Urinary bladder (tissue), 3 donors: ENCODE measurements at regions not wholly inside any gene's neighbourhood (a gene's known extent, or its start where the extent isn't known, plus 50 kb on each side); places are given as distances from the start of the nearest gene placed in this dataset.
"Not testable (repeated sequence)": the region's sequence is repeated elsewhere in the genome, so short reads cannot be mapped to it uniquely, and the experiment has no call there.

Experiments
- DNase-seq: peaks from one replicate; pipeline ENCODE4 v3.0.0-alpha.2; 2015; ENCODE audit errors: extremely low spot score
- H3K27ac ChIP-seq: one replicate; pipeline ENCODE4 v1.5.1; 2013; ENCODE audit warnings: low read depth, mild to moderate bottlenecking, moderate library complexity
- H3K36me3 ChIP-seq: one replicate; pipeline ENCODE4 v1.6.1; 2013; ENCODE audit warnings: mild to moderate bottlenecking, moderate library complexity; ENCODE audit not compliant: insufficient read depth
- H3K4me1 ChIP-seq: one replicate; pipeline ENCODE4 v1.6.1; 2013; ENCODE audit warnings: mild to moderate bottlenecking, moderate library complexity; ENCODE audit not compliant: insufficient read depth
- H3K4me3 ChIP-seq: one replicate; pipeline ENCODE4 v1.5.1; 2013; ENCODE audit warnings: low read depth, low read length
- WGBS: extraction: QIAGEN DNeasy Blood & Tissue Kit; methylation state at CpG from one replicate; pipeline ENCODE4 v1.1.7; 2013; 5-methylcytosine and 5-hydroxymethylcytosine counted together
- donor health status: healthy with polysubstance abuse.
- donor health status: healthy.

- no peak for DNase-seq
- WGBS = 77% methylated on average over 5 of the region's 5 CpGs
- Histone ChIP-seq H3K4me1 (no peaks in the 10 kb centered on the region), H3K27ac (no peak overlapping the region), H3K4me3 (no peak overlapping the region), H3K36me3 (no peaks in the 10 kb centered on the region)
Observed at GRCh38 chr2:4930704-4931103, 761.5 kb upstream of the SOX11 start.

DNA sequence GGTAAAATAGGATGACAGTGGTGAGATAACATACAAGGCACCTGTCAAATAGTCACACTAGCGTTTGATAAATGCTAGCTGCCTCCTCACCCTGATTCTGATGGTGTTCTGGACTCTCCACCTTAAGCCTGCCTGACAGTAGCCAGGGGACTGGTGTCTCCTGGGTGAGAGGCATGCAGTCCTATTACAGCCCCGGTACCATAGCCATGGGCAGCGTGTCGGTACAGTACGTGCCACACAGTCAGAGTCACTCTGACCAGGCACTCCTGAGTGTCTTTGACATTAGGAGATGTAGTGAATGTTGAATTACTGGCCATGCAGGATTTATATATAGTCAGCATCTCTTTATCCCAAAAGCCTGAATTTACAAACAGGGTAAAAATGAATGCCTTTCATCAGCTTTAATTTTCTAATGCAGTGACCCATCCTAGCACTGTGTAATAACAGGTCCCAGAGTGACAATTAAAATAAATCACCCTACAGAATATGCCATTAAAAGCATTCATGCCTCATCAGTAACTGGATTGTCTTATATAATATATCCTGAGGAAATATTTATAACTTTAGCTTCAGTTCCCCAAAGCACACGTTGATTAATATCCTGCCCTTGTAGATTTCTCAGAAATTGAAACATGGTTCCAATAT is 760.3 kb upstream of the SOX11 start:
- no peak for DNase-seq
- 81% methylated on average over 6 of the region's 6 CpGs for WGBS
- no peaks in the 10 kb centered on the region for H3K36me3 ChIP-seq
- H3K27ac ChIP-seq = no peak overlapping the region
- no peak overlapping the region for H3K4me3 ChIP-seq
- H3K4me1 ChIP-seq = no peaks in the 10 kb centered on the region

DNA sequence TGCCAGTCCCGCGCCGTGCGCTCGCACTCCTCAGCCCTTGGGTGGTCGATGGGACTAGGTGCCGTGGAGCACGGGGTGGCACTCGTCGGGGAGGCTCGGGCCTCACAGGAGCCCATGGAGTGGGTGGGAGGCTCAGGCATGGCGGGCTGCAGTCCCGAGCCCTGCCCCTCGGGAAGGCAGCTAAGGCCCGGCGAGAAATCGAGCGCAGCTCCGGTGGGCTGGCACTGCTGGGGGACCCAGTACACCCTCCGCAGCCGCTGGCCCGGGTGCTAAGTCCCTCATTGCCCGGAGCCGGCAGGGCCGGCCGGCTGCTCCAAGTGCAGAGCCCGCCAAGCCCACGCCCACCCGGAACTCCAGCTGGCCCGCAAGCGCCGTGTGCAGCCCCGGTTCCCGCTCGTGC is 756.9 kb upstream of the SOX11 start:
- H3K4me1 ChIP-seq, H3K36me3 ChIP-seq, DNase-seq, H3K27ac ChIP-seq, H3K4me3 ChIP-seq: not testable (repeated sequence)
- WGBS = 97% methylated on average over 35 of the region's 35 CpGs

GRCh38 chr2:4937550-4937949 is 754.6 kb upstream of the SOX11 start:
- 33% methylated on average over 3 of the region's 3 CpGs for WGBS
- DNase-seq = no peak

DNA sequence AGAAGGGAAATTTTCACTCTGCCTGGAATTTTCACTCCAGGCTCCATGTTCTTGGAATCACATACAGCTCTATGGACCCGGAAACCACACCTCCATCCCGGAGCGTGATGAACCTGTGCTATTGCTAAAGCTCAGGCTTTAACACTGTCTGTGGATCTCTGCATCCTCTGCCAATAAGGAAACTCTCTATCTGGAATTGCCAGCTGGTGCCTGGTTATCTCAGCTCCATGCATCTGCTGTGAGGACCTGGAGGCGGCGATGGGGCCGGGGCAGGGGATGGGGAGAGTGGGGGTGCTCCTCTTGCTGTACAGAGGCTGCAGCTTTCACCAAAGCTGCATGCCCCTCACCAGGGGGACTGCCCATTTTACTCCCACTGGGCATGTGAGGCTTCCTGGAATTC is 754.0 kb upstream of the SOX11 start:
- DNase-seq = no peak
- no peak overlapping the region for H3K27ac ChIP-seq
- WGBS = 43% methylated on average over 6 of the region's 6 CpGs

More at GRCh38 chr2:4937550-4937949, 754.6 kb upstream of the SOX11 start:
- no peak overlapping the region for H3K27ac ChIP-seq
- H3K36me3 ChIP-seq = no peaks in the 10 kb centered on the region
- no peak overlapping the region for H3K4me3 ChIP-seq
- no peaks in the 10 kb centered on the region for H3K4me1 ChIP-seq

DNA sequence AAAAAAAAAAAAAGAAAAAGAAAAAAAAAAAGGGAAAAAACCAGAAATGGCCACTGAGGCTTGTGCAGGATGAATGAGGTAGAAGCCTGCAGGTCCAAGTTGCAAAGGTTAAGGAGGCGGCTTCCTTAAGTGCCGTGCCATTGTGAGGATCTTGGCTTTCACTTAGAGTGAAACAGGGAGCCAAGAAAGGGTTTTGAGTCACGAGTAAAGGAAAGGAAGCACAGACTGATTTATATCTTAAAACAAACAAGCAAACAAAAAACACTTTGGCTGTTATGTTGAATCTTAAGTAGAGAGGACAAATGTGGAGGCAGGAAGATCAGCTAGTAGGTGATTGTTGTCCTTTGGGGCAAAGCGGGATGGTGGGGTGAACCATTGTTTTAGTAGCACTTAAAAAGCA is 749.7 kb upstream of the SOX11 start:
- 60% methylated on average over 4 of the region's 4 CpGs for whole genome bisulfite sequencing
- no peaks in the 10 kb centered on the region for H3K4me1 ChIP-seq
- H3K27ac ChIP-seq = no peak overlapping the region
- H3K4me3 ChIP-seq = no peak overlapping the region
- no peak for DNase-seq
- H3K36me3 ChIP-seq = no peaks in the 10 kb centered on the region

More for the DNA sequence above, 754.0 kb upstream of the SOX11 start:
- Histone ChIP-seq H3K36me3 (no peaks in the 10 kb centered on the region), H3K4me1 (no peaks in the 10 kb centered on the region), H3K4me3 (no peak overlapping the region)

GRCh38 chr2:4947911-4948310 is 744.3 kb upstream of the SOX11 start:
- no peaks in the 10 kb centered on the region for H3K4me1 ChIP-seq
- H3K4me3 ChIP-seq = no peak overlapping the region
- H3K27ac ChIP-seq = no peak overlapping the region
- no peaks in the 10 kb centered on the region for H3K36me3 ChIP-seq
- 70% methylated on average over 2 of the region's 2 CpGs for WGBS
- no peak for DNase-seq

GRCh38 chr2:4951368-4951767 is 740.8 kb upstream of the SOX11 start:
- Histone ChIP-seq H3K27ac (no peak overlapping the region), H3K4me1 (no peaks in the 10 kb centered on the region), H3K36me3 (no peaks in the 10 kb centered on the region), H3K4me3 (no peak overlapping the region)
- no peak for DNase-seq
- 96% methylated on average over 4 of the region's 4 CpGs for WGBS

DNA sequence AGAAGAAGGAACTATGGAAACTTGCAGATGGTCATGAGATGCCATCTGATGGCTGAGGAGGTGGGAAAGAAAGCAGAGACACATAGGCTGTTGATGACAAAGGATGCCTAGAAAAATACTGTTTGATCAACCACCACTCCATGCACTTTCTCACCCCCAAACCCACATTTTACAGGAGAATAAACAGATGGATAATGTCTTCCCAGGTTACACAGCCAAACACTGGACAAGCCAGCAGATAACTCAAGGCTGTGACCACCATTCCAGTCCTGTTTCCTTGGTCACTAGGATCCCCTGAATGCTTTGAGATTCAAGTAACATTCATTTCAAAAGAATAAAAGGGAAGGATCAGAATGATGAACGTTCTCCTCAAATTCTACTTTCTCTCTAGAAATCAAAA is 733.0 kb upstream of the SOX11 start:
- no peaks in the 10 kb centered on the region for H3K36me3 ChIP-seq
- H3K4me1 ChIP-seq = no peaks in the 10 kb centered on the region
- WGBS = 81% methylated on average over 1 of the region's 1 CpG
- H3K4me3 ChIP-seq = no peak overlapping the region
- H3K27ac ChIP-seq = no peak overlapping the region
- DNase-seq = no peak

- Histone ChIP-seq H3K27ac (no peak overlapping the region), H3K4me1 (no peaks in the 10 kb centered on the region), H3K36me3 (no peaks in the 10 kb centered on the region), H3K4me3 (no peak overlapping the region)
- DNase-seq = peak; percentile 7
- WGBS = 46% methylated on average over 3 of the region's 3 CpGs
Observed at GRCh38 chr2:4962419-4962818, 729.8 kb upstream of the SOX11 start.

DNA sequence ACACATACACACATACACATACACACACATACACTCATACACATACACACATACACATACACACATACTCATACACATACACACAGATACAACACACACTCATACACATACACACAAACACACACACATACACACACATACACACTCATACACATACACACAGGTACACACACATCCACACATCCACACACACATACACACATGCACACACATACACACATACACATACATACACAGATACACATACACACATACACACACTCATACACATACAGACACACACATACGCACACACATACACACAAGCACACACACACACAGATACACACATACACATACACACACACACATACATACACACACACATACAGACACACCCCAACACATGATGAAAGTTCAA is 729.1 kb upstream of the SOX11 start:
- H3K36me3 ChIP-seq = no peaks in the 10 kb centered on the region

DNA sequence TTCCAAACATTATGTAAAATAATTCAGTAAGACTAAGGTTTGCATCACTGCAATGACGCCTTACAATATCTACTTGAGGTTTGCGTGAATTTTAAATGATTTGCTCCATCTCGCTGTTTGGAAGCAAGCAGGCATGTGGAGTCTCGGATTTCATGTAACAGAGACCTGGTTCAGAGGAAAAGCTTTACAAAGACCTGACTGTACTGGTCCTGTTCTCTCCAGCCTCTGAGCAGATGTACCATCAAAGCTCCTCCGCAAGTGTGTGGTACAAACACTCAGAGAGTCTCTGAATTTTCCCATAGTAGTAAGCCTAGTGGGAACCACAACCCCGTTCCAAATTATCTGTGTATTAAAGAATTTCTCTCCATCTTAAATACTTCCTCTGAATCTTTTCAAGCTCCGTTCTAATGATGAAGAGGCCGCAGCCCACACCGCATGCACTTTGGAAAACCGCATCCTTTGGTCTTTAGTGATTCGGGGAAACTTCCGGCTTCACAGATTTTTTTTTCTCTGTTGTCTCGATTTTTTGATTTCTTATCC is 728.1 kb upstream of the SOX11 start:
- WGBS = 84% methylated on average over 13 of the region's 13 CpGs
- Histone ChIP-seq H3K36me3 (no peaks in the 10 kb centered on the region), H3K4me1 (no peaks in the 10 kb centered on the region), H3K27ac (no peak overlapping the region), H3K4me3 (no peak overlapping the region)
- DNase-seq = no peak

More for the DNA sequence above, 729.1 kb upstream of the SOX11 start:
- Histone ChIP-seq H3K4me1 (no peaks in the 10 kb centered on the region), H3K27ac (no peak overlapping the region), H3K4me3 (no peak overlapping the region)
- WGBS = 91% methylated on average over 1 of the region's 1 CpG
- no peak for DNase-seq

- WGBS = 66% methylated on average over 16 of the region's 16 CpGs
Observed at GRCh38 chr2:4964579-4964978, 727.6 kb upstream of the SOX11 start.

GRCh38 chr2:4965556-4966320 is 726.4 kb upstream of the SOX11 start:
- DNase-seq = no peak
- no peaks in the 10 kb centered on the region for H3K36me3 ChIP-seq
- no peak overlapping the region for H3K4me3 ChIP-seq
- WGBS = 77% methylated on average over 6 of the region's 6 CpGs
- H3K27ac ChIP-seq = no peak overlapping the region
- H3K4me1 ChIP-seq = no peaks in the 10 kb centered on the region

More at GRCh38 chr2:4964579-4964978, 727.6 kb upstream of the SOX11 start:
- H3K4me3 ChIP-seq = no peak overlapping the region
- no peaks in the 10 kb centered on the region for H3K4me1 ChIP-seq
- H3K27ac ChIP-seq = no peak overlapping the region
- no peaks in the 10 kb centered on the region for H3K36me3 ChIP-seq
- no peak for DNase-seq
